ENCODE measurements at regions not wholly inside any gene's neighbourhood (a gene's known extent, or its start where the extent isn't known, plus 50 kb on each side); places are given as distances from the start of the nearest gene placed in this dataset.
"Not testable (repeated sequence)": the region's sequence is repeated elsewhere in the genome, so short reads cannot be mapped to it uniquely, and the experiment has no call there.

DNA sequence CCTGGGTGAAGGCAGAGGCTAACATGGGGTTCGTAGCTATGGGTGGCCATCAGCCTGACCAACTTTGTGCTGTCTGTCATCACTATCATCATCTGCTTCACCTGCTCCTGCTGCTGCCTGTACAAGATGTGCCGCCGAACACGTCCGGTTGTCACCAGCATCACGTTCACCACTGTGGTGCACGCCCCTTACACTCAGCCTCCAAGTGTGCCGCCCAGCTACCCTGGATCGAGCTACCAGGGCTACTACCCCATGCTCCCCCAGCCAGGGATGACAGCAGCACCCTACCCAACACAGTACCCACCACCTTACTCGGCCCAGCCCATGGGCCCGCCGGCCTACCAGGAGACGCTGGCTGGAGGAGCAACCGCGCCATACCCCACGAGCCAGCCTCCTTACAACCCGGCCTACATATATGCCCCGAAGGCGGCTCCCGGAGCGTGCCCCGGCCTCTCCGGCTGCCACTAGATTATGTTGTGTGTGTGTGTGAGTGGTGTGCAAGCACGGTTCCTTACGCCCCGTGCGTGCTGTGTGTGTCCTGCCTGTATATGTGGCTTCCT, 213.4 kb upstream of the XIST start:
- no peak for DNase-seq

- no peak for DNase-seq
These were observed 211.1 kb upstream of the XIST start for GRCh38 chrX:74063426-74064155.

- no peak for DNase-seq
These were observed 209.4 kb upstream of the XIST start for GRCh38 chrX:74061879-74062278.

GRCh38 chrX:74049126-74049525, 196.6 kb upstream of the XIST start:
- DNase-seq, result no peak

GRCh38 chrX:74034066-74034465, 181.6 kb upstream of the XIST start:
- not testable (repeated sequence) for DNase-seq

GRCh38 chrX:74031527-74031926, 179.0 kb upstream of the XIST start:
- not testable (repeated sequence) for DNase-seq

DNA sequence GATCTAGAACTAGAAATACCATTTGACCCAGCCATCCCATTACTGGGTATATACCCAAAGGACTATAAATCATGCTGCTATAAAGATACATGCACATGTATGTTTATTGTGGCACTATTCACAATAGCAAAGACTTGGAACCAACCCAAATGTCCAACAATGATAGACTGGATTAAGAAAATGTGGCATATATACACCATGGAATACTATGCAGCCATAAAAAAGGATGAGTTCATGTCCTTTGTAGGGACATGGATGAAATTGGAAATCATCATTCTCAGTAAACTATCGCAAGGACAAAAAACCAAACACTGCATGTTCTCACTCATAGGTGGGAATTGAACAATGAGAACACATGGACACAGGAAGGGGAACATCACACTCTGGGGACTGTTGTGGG, 178.3 kb upstream of the XIST start:
- DNase-seq, result not testable (repeated sequence)

DNA sequence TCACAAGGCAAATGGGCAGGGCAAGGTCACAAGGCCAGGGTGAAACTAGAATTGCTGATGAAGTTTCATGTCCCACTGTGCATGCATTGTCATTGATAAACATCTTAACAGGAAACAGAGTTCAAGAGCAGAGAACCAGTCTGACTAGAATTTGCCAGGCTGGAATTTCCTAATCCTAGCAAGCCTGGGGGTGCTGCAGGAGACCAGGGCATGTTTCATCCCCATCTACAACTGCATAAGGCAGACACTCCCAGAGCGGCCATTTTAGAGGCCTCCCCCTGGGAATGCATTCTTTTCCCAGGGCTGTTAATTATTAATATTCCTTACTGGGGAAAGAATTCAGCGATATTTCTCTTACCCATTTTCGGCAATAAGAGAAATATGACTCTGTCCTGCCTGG, 172.6 kb upstream of the XIST start:
- not testable (repeated sequence) for DNase-seq

- DNase-seq, result no peak
These were observed 170.7 kb upstream of the XIST start for GRCh38 chrX:74023203-74023602.

DNA sequence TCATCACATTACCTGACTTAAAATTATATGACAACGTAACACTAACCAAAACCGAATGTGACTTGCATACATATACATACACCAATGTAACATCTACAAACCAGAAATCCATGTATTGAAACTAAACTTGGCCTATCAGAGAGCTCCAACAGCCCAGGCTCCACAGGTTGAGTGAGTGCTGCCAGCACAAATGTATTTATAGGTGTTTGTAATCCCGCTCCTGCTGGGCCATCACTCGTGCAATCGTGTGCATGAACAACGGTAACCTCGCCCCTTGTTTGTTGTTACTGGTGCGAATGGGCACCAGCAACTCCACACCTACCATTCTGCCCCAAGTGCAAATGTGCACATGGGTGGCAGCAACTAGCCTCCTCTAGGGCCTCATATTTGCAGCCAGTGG, 165.7 kb upstream of the XIST start:
- no peak for DNase-seq

- DNase-seq, result peak; percentile 7
These were observed 163.0 kb upstream of the XIST start for GRCh38 chrX:74015379-74016019.

- DNase-seq, result no peak
These were observed 156.5 kb upstream of the XIST start for GRCh38 chrX:74009041-74009440.

GRCh38 chrX:73992019-73992418, 139.5 kb upstream of the XIST start:
- no peak for DNase-seq

- no peak for DNase-seq
These were observed 134.7 kb upstream of the XIST start for GRCh38 chrX:73987166-73987565.

- no peak for DNase-seq
These were observed 127.1 kb upstream of the XIST start for GRCh38 chrX:73979551-73980131.

DNA sequence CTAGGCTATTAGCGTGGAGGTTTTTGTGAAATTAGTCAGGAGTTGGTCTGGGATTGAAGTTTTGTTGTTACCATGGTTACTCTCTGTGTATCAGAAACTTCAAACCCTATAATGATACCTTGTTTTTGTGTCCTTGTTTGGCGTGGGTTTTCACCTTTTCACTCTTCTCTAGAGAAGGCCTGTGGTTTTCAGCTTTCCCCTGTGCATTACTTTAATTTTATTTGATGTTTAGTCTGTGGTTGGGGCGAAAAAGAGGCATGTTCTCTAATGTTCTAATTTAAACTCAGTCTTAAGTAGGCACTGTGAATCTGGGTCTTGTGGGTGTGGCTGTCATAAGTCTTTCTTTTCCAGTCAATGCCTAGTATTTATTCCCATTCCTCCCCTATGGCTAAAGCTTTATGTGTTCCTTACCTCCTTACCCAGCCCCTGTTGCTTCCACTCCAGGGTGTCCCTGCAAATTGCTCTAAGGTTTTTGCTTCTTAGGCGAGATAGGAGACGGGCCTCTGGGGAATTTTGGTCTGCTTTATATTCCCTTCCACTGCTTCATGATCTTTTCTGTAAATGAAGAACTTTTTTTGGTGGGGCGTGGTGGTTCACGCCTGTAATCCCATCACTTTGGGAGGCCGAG, 125.1 kb upstream of the XIST start:
- DNase-seq, result no peak

GRCh38 chrX:73967461-73967860, 114.9 kb upstream of the XIST start:
- DNase-seq, result not testable (repeated sequence)

- DNase-seq, result no peak
These were observed 113.3 kb upstream of the XIST start for GRCh38 chrX:73965833-73966232.

GRCh38 chrX:73964579-73964978, 112.1 kb upstream of the XIST start:
- no peak for DNase-seq

DNA sequence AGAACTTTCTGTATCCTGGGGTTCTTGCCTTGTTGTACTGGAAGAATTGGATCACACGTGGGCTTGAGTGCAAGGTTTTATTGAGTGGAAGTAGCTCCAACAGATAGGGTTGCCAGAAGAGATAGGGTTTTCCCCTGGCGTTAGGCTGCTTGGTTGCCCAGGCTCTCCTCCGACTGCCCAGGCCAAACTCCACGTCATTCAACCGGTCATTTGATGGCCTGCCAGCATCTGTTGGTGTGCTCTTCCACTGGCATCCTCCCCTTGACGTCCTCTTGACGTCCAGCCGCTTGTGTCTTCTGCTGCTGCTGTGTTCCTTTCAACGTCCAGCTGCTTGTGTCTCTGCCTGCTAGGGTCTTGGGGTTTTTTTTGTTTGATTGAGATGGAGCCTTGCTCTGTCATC, 111.2 kb upstream of the XIST start:
- no peak for DNase-seq

- DNase-seq, result no peak
These were observed 110.4 kb upstream of the XIST start for GRCh38 chrX:73962948-73963347.

DNA sequence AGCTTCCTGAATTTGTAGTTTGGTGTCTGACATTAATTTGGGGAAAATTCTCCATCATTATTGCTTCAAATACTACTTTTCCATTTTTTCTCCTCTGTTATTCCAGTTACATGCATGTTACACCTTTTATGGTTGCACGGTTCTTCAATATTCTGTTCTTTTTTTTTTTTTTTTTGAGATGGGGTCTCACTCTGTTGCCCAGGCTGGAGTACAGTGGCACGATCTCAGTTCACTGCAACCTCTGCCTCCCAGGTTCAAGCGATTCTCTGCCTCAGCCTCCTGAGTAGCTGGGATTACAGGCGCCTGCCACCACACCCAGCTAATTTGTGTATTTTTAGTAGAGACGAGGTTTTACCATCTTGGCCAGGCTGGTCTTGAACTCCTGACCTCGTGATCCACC, 109.4 kb upstream of the XIST start:
- DNase-seq, result not testable (repeated sequence)

DNA sequence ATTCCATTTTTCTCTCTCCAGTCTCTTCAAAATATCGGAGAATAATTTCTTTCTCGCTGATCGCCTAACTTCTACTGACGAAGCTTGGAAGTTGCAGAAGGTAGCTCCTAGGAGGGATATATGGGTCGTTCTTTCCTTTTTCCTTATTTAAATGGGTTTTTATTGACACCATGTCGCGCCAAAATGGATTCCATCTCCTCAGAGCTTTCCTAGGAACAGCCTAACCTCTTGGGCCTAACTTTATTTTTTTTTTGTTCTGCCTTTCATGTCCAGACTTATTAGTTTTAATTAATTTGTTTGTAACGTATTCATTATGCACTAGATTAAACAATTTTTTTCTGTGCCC, 92.0 kb upstream of the XIST start:
- no peak for DNase-seq
